K562 (cell line): ENCODE measurements at regions not wholly inside any gene's neighbourhood (a gene's known extent, or its start where the extent isn't known, plus 50 kb on each side); places are given as distances from the start of the nearest gene placed in this dataset.

Source experiments
- ATAC-seq: fragments of 200-7000 bp; cut with Tn5 transposase; 3 replicates; pipeline ENCODE4 v1.9.1; 2020; ENCODE audit warnings: moderate library complexity
- BruUV-seq: library from RNA; stranded (reverse); fragments of 400-500 nt; replicated peaks from 2 replicates; lab custom pipeline; 2021; lab: Mats Ljungman, UMichigan
- CTCF ChIA-PET: fragments of 300-600 bp; formaldehyde crosslinking; extraction: SDS; loops from one replicate; lab custom pipeline; 2021; ENCODE audit warnings: low intra/inter-chr PET ratio; lab: Yijun Ruan, JAX
- POLR2A ChIA-PET: fragments of 300-600, 350-650 bp; sonication (Branson Sonifier 250); formaldehyde crosslinking; extraction: SDS; loops from one replicate; lab custom pipeline; 2021; ENCODE audit warnings: antibody characterized with exemption, inconsistent platforms; lab: Yijun Ruan, JAX
- DNase-seq, 4 experiments: peaks; one replicate each; pipeline versions ENCODE4 v3.0.0 to v3.0.0-alpha.2; 2011 to 2018; ENCODE audit warnings: low spot score in 3 of 4, mixed read lengths in 3 of 4; ENCODE audit errors: extremely low read depth in 1 of 4
- FAIRE-seq: peaks from 2 replicates; lab custom pipeline; 2011; peaks lifted over from hg19 to GRCh38; lab: Jason Lieb, UNC
- H2AFZ ChIP-seq: 2 replicates; pipeline ENCODE4 v1.6.0; 2011; ENCODE audit warnings: low read depth, low read length, control low read depth, inconsistent platforms
- H3K27ac ChIP-seq: fragments of 200-600 bp; 3 replicates; pipeline ENCODE4 v1.8.0; 2011; ENCODE audit warnings: low read depth, mild to moderate bottlenecking, control low read depth, inconsistent platforms, low read length, moderate library complexity, mixed read lengths; ENCODE audit errors: extremely low read depth
- H3K27me3 ChIP-seq, 2 experiments: fragments of 300-600 bp in 1 of 2; 2 replicates in 1 of 2; 3 replicates in 1 of 2; pipeline versions ENCODE4 v1.6.0 to v1.8.0; 2011; ENCODE audit warnings: inconsistent platforms in 2 of 2, low read length in 2 of 2, mild to moderate bottlenecking in 1 of 2, mixed read lengths in 1 of 2, moderate library complexity in 1 of 2; ENCODE audit not compliant: control insufficient read depth in 2 of 2, insufficient read depth in 2 of 2
- H3K36me3 ChIP-seq: fragments of 300-600 bp; 3 replicates; pipeline ENCODE4 v1.8.0; 2011; ENCODE audit warnings: mild to moderate bottlenecking, low read length, inconsistent platforms; ENCODE audit not compliant: control insufficient read depth, insufficient read depth
- H3K4me1 ChIP-seq, 2 experiments: fragments of 200-600 bp in 1 of 2; replicated peaks in 1 of 2; 2 replicates in 1 of 2; 3 replicates in 1 of 2; pipeline versions ENCODE4 v1.5.1 to v1.8.0; 2011; ENCODE audit warnings: inconsistent platforms in 2 of 2, low read length in 2 of 2, mild to moderate bottlenecking in 1 of 2, mixed read lengths in 1 of 2, moderate library complexity in 1 of 2; ENCODE audit not compliant: control insufficient read depth in 2 of 2, insufficient read depth in 2 of 2
- H3K4me2 ChIP-seq: 2 replicates; pipeline ENCODE4 v1.6.1; 2011; ENCODE audit warnings: low read length, control low read depth, inconsistent platforms, mixed read lengths; ENCODE audit not compliant: insufficient read depth
- H3K4me3 ChIP-seq: fragments of 200-600 bp; sonication (generic), shearing (Covaris generic); 2 replicates; pipeline ENCODE4 v1.5.1; 2016; ENCODE audit warnings: control low read depth, inconsistent platforms
- H3K79me2 ChIP-seq: fragments of 200-600 bp; 3 replicates; pipeline ENCODE4 v1.8.0; 2011; ENCODE audit warnings: low read length, inconsistent platforms; ENCODE audit not compliant: control insufficient read depth, insufficient read depth
- H3K9ac ChIP-seq, 2 experiments: 2 replicates each; pipeline versions ENCODE4 v1.6.0 to v1.6.1; 2011; ENCODE audit warnings: low read depth in 2 of 2, low read length in 2 of 2, control low read depth in 1 of 2, inconsistent platforms in 1 of 2, mild to moderate bottlenecking in 1 of 2, mixed read lengths in 1 of 2; ENCODE audit not compliant: insufficient read depth in 1 of 2
- H3K9me1 ChIP-seq: one replicate; pipeline ENCODE4 v1.6.0; 2011; ENCODE audit warnings: inconsistent platforms, mild to moderate bottlenecking, low read length, moderate library complexity; ENCODE audit not compliant: control insufficient read depth, insufficient read depth
- H3K9me3 ChIP-seq: replicated peaks from 2 replicates; pipeline ENCODE4 v1.5.1; 2011; ENCODE audit warnings: low read depth, low read length, inconsistent platforms; ENCODE audit not compliant: control insufficient read depth, insufficient read depth
- H4K20me1 ChIP-seq: replicated peaks from 2 replicates; pipeline ENCODE4 v1.6.1; 2011; ENCODE audit warnings: low read length, inconsistent platforms, mixed read lengths; ENCODE audit not compliant: control insufficient read depth, insufficient read depth
- CREB1 ChIP-seq, 2 experiments: sonication (generic) in 1 of 2; formaldehyde crosslinking in 1 of 2; IDR thresholded peaks; 2 replicates each; pipeline versions ENCODE4 v1.6.1 to v1.8.0; 2012 to 2022; ENCODE audit warnings: inconsistent platforms in 1 of 2, mild to moderate bottlenecking in 1 of 2, missing genetic modification reagents in 1 of 2, moderate library complexity in 1 of 2
- DMBX1 ChIP-seq: fragments of 250-450 bp; sonication (Bioruptor Pico); IDR thresholded peaks from 2 replicates; pipeline ENCODE4 v1.8.0; 2022; ENCODE audit warnings: inconsistent platforms, mild to moderate bottlenecking, moderate library complexity, borderline replicate concordance
- RBM14 ChIP-seq: fragments of 200-400 bp; formaldehyde crosslinking; IDR thresholded peaks from 2 replicates; pipeline ENCODE4 v1.6.1; 2018; ENCODE audit warnings: low read depth, mild to moderate bottlenecking, low read length, moderate library complexity, borderline replicate concordance; ENCODE audit not compliant: insufficient read depth
- SAFB2 ChIP-seq: fragments of 200-400 bp; formaldehyde crosslinking; IDR thresholded peaks from 2 replicates; pipeline ENCODE4 v1.6.1; 2018; ENCODE audit warnings: borderline replicate concordance, low read length, low read depth, moderate library complexity; ENCODE audit not compliant: severe bottlenecking
- SIN3A ChIP-seq, 2 experiments: fragments of 150-350 bp in 1 of 2; IDR thresholded peaks; 2 replicates each; pipeline ENCODE4 v1.6.1; 2011 to 2016; ENCODE audit warnings: borderline replicate concordance in 2 of 2, low read depth in 2 of 2, low read length in 2 of 2, mild to moderate bottlenecking in 2 of 2, moderate library complexity in 2 of 2; ENCODE audit not compliant: control insufficient read depth in 1 of 2
- SLC30A9 ChIP-seq: fragments of 250-450 bp; sonication (Bioruptor Pico); IDR thresholded peaks from 2 replicates; pipeline ENCODE4 v1.8.0; 2022; ENCODE audit warnings: mild to moderate bottlenecking, moderate library complexity
- SMARCC2 ChIP-seq: fragments of 450-650 bp; IDR thresholded peaks from 2 replicates; pipeline ENCODE4 v1.6.1; 2017; ENCODE audit warnings: antibody characterized with exemption, moderate library complexity, mild to moderate bottlenecking, low read depth
- ZBTB1 ChIP-seq: sonication (generic); formaldehyde crosslinking; IDR thresholded peaks from 2 replicates; pipeline ENCODE4 v1.8.1; 2023; ENCODE audit warnings: missing genetic modification reagents, low read depth, mild to moderate bottlenecking, borderline replicate concordance
- ZNF282 ChIP-seq: sonication (generic); formaldehyde crosslinking; IDR thresholded peaks from 2 replicates; pipeline ENCODE4 v1.8.1; 2023; ENCODE audit warnings: missing genetic modification reagents
- WGBS: fragments of 100-300 bp; shearing (Covaris generic); methylation state at CpG from one replicate; pipeline ENCODE4 v1.1.6; 2016; ENCODE audit warnings: low coverage, mixed read lengths; ENCODE audit not compliant: insufficient coverage; ENCODE audit errors: missing lambda C conversion rate; 5-methylcytosine and 5-hydroxymethylcytosine counted together
- in situ Hi-C: fragments of 300-500 bp; cut with MboI; formaldehyde crosslinking; loops from 4 replicates; pipeline ENCODE4 v1.15.0; 2018; ENCODE audit warnings: inconsistent platforms, mixed read lengths
- intact Hi-C: fragments of 100-400 bp; cut with micrococcal nuclease; formaldehyde crosslinking; loops from 2 replicates; pipeline ENCODE4 v1.14.2; 2022

DNA sequence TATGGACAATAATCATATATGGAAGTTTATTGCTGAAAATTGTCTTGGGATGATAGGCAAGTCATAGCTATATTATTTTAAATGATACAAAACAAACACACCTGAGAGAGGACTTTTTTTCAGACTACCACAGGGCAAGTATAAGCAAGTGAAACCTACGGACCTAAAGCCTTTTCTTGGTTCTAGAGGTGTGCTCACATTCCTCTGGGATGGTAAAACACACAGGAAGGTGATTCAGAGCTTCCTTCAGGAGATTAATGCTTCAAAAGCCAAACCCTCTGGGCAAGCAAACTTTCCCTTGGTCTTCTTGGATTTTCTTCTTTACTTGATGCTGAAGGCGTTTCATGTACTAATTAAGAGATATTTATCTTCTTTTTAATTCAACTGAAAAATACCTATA lies 60.1 kb upstream of the ACSL4 start:
- H3K4me1 ChIP-seq, result no peaks in the 10 kb centered on the region
- no peaks in the 10 kb centered on the region for H4K20me1 ChIP-seq
- 9% methylated on average over 2 of the region's 2 CpGs for WGBS
- H3K9ac ChIP-seq, result no peak overlapping the region
- ATAC-seq (no peak), FAIRE-seq (no peak)
- no peaks in the 10 kb centered on the region for H3K36me3 ChIP-seq
- no peak overlapping the region for H3K27ac ChIP-seq
- intact Hi-C loops, result no loop called here
- H3K79me2 ChIP-seq, result no peaks in the 10 kb centered on the region
- POLR2A ChIA-PET, result no interaction called here
- no peak overlapping the region for H3K4me3 ChIP-seq
- TF ChIP-seq ZNF282 (no peak), SIN3A (IDR thresholded peaks at IDR 0.05; ENCODE audit: borderline replicate concordance in 2 of 2, control insufficient read depth in 1 of 2, low read depth in 2 of 2, low read length in 2 of 2) (no peak), ZBTB1 (CRISPR knock-in tag) (no peak), SAFB2 (no peak), DMBX1 (CRISPR knock-in tag) (no peak), SLC30A9 (no peak), CREB1 (IDR thresholded peaks at IDR 0.05) (no peak), CREB1 (CRISPR knock-in tag; IDR thresholded peaks at IDR 0.05) (no peak), SMARCC2 (no peak), RBM14 (no peak)
- TF ChIP-seq, all 486 proteins: peak for 0
- no TSS peak for BruUV-seq
- Histone ChIP-seq H2AFZ (no peak overlapping the region), H3K9me1 (no peaks in the 10 kb centered on the region), H3K27me3 (0 out of 5 replicates have a peak, but pooled peaks cover 0 to 2% of the 10 kb centered on the region in 2 experiments), H3K9me3 (no peaks in the 10 kb centered on the region), H3K4me2 (no peak overlapping the region)
- DNase-seq, result no peak
- in situ Hi-C loops, result no loop called here
- CTCF ChIA-PET, result no interaction called here
